DMS79 (cell line): ENCODE measurements at regions not wholly inside any gene's neighbourhood (a gene's known extent, or its start where the extent isn't known, plus 50 kb on each side); places are given as distances from the start of the nearest gene placed in this dataset.

Experiments
- DNase-seq: peaks from one replicate; lab custom pipeline; 2025; lab: John Stamatoyannopoulos, UW

DNA sequence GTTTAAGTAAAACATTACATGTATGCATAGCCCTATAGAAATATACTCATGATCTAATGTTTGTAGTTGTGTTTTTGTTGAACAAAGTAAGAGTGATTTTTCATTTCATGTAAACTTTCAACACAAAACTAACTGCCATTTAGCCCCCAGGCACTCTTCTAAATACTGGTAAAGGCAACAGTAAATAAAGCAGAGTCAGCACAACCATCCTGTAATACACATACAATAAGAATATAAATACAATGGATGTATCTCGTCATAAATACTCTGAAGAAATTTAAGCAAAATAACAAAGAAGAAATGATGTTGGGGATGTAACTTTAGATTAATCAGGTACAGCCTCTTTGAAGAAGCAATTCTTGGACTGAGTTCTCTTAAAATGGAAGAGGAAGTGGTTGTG lies 821.2 kb downstream of the ARAP2 start:
- DNase-seq, result no peak

DNA sequence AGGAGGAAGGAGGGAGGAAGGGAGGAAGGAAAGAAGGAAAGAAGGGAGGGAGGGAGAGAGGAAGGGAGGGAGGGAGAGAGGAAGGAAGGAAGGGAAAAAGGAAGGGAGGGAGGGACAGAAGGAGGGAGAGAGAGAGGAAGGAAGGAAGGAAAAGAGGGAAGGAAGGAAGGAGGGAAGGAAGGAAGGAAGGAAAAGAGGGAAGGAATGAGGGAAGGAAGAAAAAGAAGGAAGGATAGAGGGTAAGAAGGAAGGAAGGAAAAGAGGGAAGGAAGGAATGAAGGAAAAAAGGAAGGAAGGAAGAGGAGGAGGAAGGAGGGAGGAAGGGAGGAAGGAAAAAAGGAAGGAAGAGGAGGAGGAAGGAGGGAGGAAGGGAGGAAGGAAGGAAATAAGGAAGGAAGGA lies 796.8 kb downstream of the ARAP2 start:
- DNase-seq, result no peak

DNA sequence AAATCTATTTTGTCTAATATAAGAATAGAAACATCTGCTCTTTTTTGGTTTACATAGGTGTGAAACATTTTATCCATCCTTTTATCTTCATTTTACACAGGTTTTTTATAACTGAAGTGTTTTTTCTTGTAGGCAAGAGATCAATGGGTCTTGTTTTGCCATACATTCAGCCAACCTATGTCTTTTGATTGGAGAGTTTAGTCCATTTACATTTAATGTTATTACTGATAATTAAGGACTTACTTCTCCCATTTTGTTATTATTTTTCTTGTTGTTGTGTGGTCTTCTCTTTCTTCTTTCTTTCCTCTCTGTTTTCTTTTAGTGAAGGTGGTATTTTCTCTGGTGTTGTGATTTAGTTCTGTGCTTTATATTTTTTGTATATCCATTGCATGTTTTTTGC lies 785.3 kb downstream of the ARAP2 start:
- DNase-seq, result no peak

DNA sequence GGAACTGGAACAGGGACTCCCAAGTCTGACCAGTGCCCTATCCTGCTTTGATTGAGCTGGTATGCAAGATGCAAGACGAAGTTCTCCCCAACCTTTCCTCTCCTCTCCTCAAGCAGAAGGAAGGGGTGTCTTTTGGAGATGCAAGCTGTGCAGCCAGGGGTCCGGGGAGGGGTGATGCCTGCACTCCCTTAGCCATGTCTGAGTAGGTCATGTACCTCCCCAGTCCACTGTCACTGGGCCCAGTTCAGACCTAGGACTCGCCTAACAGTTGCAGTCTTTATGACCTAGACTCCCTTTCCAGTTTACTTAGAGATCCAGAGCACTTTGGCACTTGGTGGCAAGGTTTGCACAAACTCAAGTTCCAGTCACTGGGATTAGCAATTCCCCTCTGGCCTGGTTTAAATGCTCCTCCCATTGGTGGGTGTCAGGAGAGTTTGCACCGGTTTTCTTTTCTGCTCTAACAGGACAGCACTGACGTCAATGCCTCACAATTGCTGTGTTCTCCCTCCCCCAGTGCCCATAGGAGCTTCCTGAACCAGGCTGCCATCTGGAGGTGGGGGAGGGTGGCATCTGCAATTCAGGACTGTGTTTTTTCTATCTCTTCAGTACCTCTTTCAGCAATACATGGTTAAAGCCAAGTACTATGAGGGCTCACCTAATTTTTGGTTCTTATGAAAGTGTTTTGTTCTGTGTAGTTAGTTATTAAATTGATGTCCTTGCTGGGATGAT lies 782.2 kb downstream of the ARAP2 start:
- no peak for DNase-seq

DNA sequence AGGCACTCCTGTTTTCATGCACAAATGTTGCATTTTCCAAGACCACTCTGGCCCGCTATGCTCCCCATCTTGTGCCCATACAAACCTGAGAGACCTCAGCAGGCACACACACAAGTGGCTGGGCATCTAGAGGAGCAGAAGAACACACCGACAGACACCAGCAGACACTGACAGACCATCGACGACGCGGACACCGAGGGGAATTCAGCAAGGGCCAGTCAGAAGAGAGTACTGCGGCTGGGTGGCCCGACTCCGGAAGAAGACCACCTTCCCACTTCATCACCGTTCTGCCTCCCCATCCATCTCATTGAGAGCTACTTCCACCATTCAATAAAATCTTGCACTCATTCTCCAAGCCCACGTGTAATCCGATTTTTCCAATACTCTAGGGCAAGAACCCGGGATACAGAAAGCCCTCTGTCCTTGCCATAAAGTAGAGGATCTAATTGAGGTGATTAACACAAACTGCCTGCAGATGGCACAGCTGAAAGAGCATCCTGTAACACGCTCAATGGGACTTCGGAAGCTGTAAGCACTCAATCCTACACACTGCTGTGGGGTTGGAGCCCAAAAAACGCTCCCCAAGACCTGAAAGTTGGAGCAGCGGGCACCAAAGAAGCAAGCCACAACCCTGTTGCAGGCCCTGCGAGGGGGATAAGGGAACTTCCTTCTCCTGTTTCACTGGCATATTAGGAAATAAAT lies 780.9 kb downstream of the ARAP2 start:
- DNase-seq, result no peak

DNA sequence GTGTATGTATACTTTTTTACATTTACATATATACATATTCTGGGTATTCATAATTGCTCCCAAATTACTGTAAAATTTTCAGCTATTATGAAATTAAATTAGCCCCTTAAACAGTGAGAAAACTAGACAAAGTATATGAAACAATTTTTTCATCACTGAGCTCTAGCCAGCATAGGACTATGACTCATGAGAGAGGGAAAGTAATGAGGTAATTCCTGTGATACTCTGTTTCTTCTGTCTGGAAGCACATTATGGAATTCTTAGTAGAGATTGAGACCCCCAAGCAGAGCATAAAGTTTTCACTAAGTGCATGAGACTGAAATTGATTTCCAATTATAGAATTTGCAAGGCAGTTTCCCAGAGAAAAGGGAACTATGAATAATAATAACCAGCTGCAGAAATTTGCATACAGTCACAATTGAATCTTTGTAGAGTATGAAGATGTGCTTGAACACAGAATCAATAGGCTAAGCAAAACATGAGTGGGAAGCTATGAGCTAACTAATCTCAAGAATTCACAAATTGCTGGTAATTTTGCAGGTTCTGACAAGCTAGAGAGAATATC lies 779.3 kb downstream of the ARAP2 start:
- DNase-seq, result no peak

DNA sequence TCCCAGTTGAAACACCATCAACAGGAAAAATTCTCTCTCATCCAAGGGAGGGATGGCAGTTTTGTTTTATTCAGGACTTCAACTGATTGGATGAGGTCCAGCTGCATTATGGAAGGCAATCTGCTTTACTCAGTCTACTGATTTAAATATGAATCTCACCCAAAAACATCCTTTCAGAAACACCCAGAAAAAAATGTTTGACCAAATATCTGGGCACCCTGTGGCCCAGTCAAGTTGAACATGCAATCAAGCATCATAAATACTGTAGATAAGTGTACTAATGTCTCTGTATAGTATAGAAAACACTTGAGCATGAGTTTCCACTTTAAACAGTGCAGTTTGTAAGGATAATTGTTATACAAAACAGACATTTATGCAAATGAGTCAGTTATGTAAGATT lies 753.2 kb downstream of the ARAP2 start:
- no peak for DNase-seq

DNA sequence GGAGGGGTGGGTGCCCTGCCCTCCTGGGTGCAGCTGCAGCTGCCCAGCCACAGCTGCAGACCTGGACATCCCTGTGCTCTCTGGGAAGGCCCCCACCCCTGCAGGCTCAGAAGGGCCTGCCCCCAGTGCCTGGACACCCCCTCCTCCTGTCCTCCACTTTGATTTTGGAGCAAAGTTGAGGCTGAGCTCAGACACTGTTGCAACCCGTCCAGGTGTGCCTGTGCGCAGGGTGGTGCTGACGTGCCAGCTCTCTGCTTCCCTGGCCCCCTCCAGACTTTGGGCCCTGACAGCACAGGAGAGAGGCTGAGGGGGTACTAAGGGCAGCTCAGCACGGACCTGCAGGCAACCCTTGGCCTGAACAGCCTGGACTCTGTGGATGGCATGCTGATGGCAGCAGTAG lies 750.3 kb downstream of the ARAP2 start:
- no peak for DNase-seq

DNA sequence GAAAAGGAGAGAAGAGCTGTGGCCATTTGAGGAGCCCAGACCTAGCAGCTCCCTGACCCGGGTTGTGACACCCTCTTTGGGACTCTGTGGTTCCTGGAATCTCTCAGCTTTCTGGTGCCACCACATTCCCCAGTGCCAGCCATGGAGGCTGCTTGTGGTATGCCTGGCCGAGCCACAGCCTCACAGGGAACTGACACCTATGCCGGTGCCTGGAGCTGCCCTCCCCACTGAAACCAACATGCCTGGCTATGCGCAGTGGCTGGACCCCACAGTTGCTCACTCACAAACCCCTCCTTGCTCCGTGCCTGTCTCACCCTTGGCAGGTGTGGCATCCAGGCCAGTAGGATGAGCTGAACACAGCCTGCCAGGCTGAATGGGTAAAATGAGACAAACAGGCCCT lies 749.4 kb downstream of the ARAP2 start:
- no peak for DNase-seq

DNA sequence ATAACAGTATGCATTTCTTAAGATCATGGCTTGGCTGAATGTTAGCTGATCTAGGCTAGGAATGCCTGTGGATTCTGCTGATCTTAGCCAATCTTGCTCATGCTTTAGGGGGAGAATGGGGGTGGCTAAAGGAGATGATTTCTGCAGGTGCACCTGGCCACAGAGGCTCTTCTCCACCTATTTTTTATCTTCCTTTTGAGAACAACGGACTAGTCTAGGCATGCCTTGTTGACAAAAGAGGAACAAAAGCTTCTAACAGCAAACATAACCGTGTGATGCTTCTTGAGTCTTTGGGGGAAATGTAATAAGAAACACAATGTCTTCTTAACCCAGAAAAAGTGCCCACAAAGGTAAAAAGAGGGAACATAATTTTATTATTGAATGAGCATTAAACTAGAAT lies 743.5 kb downstream of the ARAP2 start:
- no peak for DNase-seq

DNA sequence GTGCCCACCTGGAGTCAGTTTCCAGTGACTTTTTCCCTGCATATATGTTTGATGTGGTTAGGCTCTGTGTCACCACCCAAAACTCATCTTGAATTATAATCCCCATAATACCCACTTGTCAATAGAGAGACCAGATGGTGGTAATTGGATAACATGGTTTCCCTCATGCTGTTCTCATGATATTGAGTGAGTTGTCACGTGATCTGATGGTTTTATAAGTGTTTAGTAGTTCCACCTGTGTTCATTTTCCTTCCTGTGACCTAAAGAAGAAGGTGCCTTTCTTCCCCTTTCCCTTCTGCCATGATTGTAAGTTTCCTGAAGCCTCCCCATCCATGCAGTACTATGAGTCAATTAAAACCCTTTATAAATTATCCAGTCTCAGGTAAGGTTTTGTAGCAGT lies 740.9 kb downstream of the ARAP2 start:
- DNase-seq, result no peak

DNA sequence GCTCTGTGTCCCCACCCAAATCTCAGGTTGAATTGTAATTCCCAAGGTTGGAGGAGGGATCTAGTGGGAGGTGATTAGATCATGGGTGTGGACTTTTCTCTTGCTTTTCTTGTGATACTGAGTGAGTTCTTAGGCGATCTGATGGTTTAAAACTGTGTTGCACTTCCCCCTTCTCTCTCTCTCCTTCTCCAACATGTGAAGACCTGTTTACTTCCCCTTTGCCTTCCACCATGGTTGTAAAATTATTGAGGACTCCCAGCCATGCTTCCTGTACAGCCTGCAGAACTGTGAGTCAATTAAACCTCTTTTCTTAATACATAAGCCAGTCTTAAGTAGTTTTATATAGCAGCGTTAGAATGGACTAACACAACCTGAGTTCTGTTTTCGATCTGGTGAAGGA lies 738.2 kb downstream of the ARAP2 start:
- DNase-seq, result no peak

DNA sequence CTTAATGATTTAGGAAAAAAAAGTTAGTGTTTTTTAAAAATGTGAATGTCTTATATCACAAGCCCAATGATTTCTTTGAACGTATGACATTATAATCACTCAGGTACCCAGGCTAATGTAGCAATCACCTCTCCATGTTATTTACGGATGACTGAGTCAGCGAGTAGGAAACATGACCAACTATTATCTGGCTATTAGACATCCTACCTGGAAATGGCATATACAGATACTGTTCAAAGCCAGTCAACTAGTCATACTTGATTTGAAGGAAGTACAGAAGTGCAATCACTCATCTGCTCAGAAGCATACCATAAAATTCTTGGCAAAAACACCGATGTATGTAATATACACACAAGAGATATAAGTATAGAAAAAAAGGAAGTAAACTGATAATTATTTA lies 732.5 kb downstream of the ARAP2 start:
- no peak for DNase-seq

DNA sequence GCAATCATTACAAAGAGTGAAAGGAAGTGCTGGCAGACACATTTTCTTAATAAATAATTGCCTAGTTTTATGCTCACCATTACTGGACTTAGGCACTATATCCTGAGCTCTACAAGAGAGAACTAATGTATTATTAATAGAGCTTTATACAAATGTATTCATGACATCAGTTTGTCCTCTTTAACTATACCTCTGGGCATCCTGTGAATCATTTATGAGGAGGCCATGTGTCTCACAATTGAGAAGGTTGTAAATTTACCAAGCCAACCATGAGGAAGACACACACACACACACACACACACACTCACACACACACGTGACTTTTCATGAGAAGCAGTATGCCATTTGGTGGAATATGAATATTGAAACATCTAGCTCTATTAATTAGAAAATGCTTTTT lies 728.2 kb downstream of the ARAP2 start:
- no peak for DNase-seq

DNA sequence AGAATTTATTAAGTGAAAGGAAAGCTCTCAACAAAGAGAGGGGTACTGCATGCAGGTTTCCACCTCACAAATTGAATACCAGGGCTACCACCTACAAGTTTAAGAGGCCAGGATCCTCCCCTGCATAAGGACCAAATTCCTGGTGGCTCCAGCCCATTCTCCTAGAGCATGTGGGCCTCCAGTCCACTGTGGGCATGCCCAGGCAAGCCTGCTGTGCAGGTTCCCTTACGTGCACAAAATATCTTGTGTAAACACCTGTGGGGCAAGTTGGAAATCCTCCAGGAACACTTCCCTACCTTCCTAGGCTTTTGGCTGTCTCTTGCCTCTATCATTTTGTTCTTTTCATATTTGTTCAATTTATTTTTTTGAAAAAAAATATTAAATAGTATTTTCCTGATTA lies 724.3 kb downstream of the ARAP2 start:
- no peak for DNase-seq

DNA sequence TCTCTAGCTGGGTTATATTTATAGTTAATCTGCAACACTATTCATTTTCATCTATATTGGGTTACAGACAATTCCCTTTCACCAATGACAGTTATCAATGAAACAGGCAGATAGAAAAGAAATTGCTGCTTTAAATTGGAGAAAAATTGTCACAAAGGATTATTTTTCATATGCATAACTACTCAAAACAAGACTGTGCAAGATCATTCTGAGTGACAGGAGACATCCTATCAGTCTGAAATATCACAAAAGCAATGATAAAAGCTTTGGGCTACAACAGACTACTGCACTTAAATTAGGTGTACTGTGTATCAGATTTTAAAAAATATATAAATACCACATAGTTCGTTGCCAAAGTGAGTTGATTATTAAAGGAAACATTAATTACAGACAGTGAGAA lies 722.6 kb downstream of the ARAP2 start:
- no peak for DNase-seq

DNA sequence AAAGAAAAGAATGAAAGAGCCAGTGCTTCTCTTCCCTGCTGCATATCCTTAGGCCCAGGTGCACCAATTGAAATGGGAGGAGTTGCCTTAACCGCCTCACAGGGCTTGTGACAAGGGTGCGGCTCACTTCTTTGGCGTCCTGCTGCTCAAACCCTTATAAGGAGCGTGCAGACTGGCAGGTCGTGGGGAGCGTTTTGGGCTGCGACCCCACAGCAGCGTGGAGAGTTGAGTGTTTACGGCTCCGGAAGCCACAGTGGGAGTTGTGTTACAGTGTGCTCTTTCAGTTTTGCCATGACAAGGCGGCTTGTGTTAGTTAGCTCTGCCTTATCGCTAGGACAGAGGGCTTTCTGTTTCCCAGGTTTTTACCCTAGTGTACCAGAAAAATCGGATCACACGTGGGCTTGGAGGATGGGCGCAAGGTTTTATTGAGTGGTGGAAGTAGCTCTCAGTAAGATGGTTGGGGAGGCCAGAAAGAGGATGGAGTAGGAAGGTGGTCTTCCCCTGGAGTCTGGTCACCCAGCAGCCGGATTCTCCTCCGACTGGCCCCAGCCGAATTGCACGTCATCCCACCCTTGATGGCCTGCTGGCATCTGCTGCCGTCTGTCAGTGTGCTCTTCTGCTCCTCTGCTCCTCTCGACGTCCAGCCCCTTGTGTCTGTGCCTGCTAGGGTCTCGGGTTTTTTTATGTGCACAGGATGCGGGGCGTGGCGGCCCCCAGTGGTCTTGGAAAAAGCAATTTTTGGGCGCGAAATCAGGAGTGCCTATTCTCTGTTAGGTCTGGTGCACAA lies 718.9 kb downstream of the ARAP2 start:
- no peak for DNase-seq

DNA sequence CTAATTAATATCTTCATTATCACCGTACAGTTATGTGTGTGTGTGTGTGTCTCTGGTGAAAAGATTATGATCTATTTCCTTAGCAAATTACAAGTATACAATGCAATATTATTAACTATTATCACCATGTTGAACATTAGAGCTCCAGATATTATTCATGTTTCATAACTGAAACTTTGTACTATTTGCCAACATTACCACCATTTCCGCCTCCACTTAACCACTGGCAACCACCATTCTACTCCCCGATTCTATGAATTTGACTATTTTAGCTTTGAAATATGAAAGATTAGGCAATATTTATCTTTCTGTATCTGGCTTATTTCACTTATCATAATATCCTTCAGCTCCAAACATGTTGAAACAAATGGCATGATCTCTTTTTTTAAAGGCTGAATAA lies 717.9 kb downstream of the ARAP2 start:
- DNase-seq, result no peak

DNA sequence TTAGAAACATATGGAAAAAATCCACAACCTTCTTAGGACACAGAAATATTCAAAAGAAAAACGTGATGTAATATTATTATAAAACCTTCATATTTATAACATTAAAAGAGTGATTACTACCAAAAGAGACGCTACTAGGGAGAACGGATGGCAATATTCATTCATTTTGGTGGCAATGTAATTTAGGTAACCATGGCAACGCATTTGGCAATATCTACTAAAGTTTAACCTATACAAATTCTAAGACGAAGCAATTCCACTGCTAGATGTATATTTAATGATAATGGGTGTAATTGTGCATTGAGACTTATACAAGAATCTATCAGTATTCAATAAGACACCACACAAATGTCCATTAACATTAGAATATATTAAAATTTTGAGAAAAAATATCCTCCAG lies 709.4 kb downstream of the ARAP2 start:
- DNase-seq, result no peak

DNA sequence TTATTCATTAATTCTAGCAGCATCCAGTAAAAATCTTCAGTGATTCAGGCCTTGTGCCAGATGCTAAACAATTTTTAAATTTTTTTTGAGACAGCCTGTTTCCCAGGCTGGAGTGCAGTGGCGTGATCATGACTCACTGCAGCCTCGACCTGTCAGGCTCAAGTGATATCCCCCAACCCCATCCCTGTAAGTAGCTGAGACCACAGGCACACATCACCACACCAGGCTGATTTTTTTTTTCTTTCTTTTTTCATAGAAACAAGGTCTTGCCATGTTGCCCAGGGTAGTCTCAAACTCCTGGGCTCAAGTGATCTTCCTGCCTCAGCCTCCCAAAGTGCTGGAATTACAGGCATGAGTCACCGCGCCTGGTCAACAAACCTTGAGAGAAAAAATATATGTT lies 705.5 kb downstream of the ARAP2 start:
- no peak for DNase-seq

DNA sequence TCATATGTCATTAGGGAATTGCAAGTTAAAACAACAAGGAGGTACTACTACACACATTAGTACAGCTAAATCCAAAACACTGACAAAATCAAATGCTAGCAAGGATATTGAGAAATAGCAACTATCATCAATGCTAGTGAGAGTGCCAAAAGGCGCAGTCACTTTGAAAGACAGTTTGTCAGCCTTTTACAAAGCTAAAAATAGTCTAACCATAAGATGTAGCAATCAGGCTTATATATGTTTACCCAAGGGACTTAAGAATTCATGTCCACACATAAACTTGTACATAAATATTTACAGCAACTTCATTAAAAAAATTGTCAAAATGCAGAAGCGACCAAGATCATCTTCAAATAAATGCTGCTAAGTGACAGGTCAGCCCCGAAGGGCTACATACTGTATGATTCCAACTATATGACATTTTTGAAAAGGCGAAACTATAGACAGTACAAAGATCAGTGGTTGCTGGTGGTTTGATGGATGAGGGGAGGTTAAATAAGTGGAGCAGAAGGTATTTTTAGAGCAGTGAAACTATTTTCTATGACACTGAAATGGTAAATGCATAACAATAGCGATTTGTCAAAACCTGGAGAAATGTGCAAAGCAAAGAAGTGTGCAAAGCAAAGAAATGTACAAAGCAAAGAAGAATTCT lies 704.8 kb downstream of the ARAP2 start:
- DNase-seq, result no peak

DNA sequence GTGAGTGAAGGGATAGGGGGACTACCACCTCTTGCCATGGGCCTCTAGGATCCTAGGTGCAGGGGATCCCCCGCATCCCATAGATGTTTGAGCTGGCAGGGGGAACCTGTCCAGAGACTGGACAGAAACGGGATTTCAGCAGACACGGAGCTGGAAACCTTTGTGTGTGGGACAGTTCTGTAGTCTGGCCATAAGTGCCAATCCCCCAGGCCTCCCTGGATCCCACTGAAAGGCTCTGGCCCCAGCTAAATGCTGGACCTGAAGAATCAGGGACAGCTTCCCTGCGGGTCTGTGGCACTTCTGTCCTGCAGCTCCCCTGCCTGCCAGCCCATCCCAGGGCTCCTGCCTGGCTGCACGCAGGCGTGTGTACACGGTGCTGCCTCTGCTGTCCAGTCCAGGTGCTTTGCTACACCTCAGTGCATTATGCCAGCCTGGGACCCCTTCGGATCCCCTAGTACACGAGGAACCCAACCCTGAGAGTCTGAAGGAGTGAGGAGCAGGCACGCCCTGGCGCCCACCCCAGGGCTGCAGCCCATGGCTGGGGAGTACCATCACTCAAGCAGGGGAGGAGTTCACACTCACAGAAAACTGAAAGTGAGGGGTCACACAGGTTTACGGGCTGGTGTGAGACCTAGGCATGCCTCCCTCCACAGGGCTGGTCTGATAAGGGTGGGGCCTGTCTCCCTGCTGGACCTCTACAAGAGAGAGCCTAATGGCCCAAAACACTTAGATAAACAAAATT lies 703.0 kb downstream of the ARAP2 start:
- no peak for DNase-seq
